22Rv1 (cell line): ENCODE measurements at regions not wholly inside any gene's neighbourhood (a gene's known extent, or its start where the extent isn't known, plus 50 kb on each side); places are given as distances from the start of the nearest gene placed in this dataset.

Experiments used
- H3K27ac ChIP-seq: fragments of 450-650 bp; 2 replicates; pipeline ENCODE4 v1.5.1; 2017
- ZFX ChIP-seq: fragments of 450-650 bp; IDR thresholded peaks from 2 replicates; pipeline ENCODE4 v1.6.1; 2017; ENCODE audit warnings: antibody characterized with exemption, borderline replicate concordance
- TF ChIP-seq, protein P1 (sequence below): fragments of 450-650 bp; IDR thresholded peaks from 2 replicates; pipeline ENCODE4 v1.5.1; 2017; ENCODE audit warnings: mild to moderate bottlenecking

GRCh38 chr3:34724916-34725499, 914.3 kb upstream of the ARPP21 start:
- TF ChIP-seq, protein P1, sequence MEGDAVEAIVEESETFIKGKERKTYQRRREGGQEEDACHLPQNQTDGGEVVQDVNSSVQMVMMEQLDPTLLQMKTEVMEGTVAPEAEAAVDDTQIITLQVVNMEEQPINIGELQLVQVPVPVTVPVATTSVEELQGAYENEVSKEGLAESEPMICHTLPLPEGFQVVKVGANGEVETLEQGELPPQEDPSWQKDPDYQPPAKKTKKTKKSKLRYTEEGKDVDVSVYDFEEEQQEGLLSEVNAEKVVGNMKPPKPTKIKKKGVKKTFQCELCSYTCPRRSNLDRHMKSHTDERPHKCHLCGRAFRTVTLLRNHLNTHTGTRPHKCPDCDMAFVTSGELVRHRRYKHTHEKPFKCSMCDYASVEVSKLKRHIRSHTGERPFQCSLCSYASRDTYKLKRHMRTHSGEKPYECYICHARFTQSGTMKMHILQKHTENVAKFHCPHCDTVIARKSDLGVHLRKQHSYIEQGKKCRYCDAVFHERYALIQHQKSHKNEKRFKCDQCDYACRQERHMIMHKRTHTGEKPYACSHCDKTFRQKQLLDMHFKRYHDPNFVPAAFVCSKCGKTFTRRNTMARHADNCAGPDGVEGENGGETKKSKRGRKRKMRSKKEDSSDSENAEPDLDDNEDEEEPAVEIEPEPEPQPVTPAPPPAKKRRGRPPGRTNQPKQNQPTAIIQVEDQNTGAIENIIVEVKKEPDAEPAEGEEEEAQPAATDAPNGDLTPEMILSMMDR = no peak
- TF ChIP-seq ZFX = no peak
- no peak overlapping the region for H3K27ac ChIP-seq

DNA sequence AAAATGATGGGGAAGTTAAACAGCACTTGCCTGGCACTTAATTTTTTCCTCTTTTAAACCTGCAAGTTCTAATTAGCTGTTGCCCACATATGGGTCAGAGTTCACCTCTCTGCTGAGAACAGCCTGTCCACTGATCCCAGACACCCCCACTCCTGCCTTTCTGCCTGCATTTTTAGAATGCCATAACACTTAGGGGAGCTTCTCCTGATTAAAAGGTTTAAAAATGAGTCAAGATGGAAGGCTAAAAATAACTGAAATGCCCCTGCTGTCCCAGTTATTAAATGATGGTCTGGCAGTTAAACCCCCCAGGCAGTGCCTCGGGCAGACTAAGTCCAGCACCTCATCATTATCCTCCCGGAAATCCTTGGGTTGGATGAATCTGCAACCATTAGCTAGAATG, 913.6 kb upstream of the ARPP21 start:
- TF ChIP-seq, protein P1 = no peak
- TF ChIP-seq ZFX = no peak

GRCh38 chr3:34727700-34728099, 911.6 kb upstream of the ARPP21 start:
- TF ChIP-seq ZFX = no peak
- H3K27ac ChIP-seq = no peak overlapping the region

More for the DNA sequence above, 913.6 kb upstream of the ARPP21 start:
- no peak overlapping the region for H3K27ac ChIP-seq

GRCh38 chr3:34742151-34742550, 897.2 kb upstream of the ARPP21 start:
- no peak for TF ChIP-seq ZFX
- TF ChIP-seq, protein P1 = no peak
- H3K27ac ChIP-seq = no peak overlapping the region

GRCh38 chr3:34758630-34759261, 880.6 kb upstream of the ARPP21 start:
- H3K27ac ChIP-seq = no peak overlapping the region
- TF ChIP-seq, protein P1 = no peak
- no peak for TF ChIP-seq ZFX

DNA sequence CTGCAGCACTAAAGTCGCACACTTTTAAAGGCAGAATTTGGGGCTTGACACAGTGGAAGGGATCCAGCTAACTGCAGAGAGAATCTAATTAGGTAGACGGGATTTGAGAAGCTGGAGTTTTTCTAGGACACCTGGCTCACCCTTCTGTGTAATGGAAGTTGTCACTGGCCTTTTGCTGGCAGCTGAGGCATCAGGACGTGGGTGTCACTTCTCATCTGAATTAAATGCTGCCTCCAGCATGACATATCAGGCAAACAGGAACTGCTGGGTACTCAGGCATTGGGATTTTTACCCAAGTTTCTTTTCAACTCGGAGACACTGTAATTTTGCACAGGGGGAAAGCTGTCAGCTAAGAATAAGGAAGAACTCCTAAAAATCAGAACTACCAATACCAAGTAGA, 861.9 kb upstream of the ARPP21 start:
- no peak overlapping the region for H3K27ac ChIP-seq
- TF ChIP-seq, protein P1 = no peak
- no peak for TF ChIP-seq ZFX

DNA sequence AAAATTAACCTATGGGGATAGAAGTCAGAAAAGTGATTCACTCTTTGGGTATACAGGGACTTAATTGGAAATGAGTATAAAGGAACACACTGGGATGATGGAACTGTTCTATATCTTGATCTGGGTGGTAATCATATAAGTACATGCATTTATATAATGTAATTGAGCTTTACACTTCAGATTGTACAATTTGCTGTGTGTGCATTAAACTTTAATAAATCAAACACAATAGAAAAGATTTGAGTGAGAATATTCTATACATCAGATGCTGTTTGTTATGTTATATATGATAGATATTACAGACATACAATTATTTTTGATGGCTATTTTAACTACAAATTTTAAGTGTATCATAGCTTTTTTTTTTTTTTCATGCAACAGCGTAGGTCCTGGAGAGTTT, 860.2 kb upstream of the ARPP21 start:
- TF ChIP-seq ZFX = no peak
- TF ChIP-seq, protein P1 = no peak
- no peak overlapping the region for H3K27ac ChIP-seq
